GM13977 (cell line): ENCODE measurements at regions not wholly inside any gene's neighbourhood (a gene's known extent, or its start where the extent isn't known, plus 50 kb on each side); places are given as distances from the start of the nearest gene placed in this dataset.
"Not testable (repeated sequence)": the region's sequence is repeated elsewhere in the genome, so short reads cannot be mapped to it uniquely, and the experiment has no call there.

Experiments
- DNase-seq: peaks from one replicate; pipeline ENCODE4 v3.0.0; 2012; ENCODE audit warnings: low spot score
- in situ Hi-C: fragments of 300-500 bp; cut with MboI; formaldehyde crosslinking; loops from one replicate; pipeline ENCODE4 v1.12.0; 2022; ENCODE audit warnings: low sequenced_read_pairs, low pct_unique_long_range_greater_than_20kb, mixed read lengths, inconsistent platforms; ENCODE audit not compliant: unreplicated experiment
- TF ChIP-seq, protein P1 (sequence below): IDR thresholded peaks from 2 replicates; pipeline ENCODE4 v1.5.1; 2012; ENCODE audit warnings: mild to moderate bottlenecking, control low read depth; ENCODE audit not compliant: insufficient read depth; ENCODE audit errors: extremely low read depth, missing control alignments

DNA sequence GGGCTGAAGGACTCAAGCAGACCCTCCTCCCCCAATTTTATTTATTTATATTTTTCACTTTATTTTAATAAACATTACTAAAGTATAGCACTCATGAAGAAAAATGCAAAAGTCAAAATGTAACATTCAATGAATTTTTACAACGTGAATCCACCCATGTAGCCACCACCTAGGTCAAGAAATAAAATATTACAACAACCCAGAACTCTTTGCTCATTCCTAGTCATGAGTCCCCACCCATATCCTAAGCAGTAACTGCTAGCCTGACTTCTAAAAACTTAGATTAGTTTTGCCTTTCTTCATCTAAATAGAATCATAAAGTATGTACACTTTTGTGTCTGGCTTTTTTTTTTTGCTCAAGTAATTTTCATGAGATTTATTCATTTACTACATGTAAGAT is 86.9 kb upstream of the CRY1 start:
- DNase-seq = no peak
- in situ Hi-C loops = no loop called here
- TF ChIP-seq, protein P1, sequence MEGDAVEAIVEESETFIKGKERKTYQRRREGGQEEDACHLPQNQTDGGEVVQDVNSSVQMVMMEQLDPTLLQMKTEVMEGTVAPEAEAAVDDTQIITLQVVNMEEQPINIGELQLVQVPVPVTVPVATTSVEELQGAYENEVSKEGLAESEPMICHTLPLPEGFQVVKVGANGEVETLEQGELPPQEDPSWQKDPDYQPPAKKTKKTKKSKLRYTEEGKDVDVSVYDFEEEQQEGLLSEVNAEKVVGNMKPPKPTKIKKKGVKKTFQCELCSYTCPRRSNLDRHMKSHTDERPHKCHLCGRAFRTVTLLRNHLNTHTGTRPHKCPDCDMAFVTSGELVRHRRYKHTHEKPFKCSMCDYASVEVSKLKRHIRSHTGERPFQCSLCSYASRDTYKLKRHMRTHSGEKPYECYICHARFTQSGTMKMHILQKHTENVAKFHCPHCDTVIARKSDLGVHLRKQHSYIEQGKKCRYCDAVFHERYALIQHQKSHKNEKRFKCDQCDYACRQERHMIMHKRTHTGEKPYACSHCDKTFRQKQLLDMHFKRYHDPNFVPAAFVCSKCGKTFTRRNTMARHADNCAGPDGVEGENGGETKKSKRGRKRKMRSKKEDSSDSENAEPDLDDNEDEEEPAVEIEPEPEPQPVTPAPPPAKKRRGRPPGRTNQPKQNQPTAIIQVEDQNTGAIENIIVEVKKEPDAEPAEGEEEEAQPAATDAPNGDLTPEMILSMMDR = no peak

DNA sequence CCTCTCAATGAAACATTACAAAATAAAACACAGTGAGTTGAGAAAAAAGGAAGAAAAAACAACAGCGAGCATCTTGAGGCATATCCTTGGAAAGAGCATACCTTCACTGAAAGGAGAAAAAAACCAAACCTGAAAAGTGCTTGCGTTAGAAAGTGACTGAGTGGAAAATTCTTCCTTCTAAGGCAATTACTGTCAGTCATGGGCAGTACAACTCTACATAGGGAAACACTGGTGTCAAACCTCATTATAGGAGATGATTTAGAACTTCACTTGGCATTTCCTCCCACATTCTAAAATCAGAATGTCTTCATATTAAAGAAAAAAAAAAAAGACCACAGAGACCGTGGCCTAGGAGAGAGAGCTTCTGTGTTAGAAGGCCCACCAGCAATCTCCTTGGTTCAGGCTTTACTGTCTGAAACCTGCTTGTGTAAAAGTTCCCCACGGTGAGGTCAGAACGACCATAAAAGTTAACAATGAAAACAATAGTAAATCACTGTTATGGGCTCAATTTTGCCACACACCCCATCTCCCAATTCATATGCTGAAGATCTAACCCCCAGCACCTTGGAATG is 91.1 kb upstream of the CRY1 start:
- TF ChIP-seq, protein P1 = no peak
- no peak for DNase-seq
- in situ Hi-C loops = no loop called here

DNA sequence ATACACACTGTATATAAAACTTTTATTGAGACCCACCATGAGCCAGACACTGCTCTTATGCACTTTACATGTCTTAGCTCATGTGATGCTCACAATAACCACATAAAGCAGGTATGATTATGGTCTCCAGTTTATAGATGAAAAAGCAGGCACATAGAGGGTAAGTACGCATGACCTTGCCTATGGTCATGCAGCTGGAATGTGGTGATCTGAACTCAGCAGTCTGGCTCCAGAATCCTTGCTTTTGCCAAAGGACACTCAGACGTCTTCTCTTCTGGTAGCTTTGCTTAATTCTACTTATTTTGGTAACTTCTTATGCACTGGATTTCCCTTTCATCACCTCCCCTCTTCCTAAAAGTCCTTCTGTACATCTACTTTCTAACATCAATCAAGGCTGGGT is 103.3 kb upstream of the CRY1 start:
- TF ChIP-seq, protein P1 = no peak
- in situ Hi-C loops = no loop called here
- no peak for DNase-seq

DNA sequence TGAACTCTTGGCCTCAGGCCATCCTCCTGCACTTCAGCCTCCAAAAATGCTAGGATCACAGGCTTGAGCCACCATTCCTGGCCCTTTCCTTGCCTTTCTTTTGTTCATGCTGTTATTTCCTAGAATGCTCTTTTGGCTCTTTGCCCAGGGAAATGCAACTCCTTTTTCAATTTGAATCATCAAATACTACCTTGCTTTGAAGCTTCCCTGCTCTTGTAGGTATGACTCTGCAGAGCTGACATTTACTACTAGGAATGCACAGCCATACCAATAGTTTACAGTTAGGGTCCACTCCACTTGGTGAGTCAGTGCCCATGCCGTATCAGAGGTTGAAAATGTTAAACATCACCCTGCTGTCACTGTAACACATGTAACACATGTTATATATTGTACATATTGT is 107.0 kb upstream of the CRY1 start:
- in situ Hi-C loops = no loop called here
- TF ChIP-seq, protein P1 = no peak
- DNase-seq = no peak

DNA sequence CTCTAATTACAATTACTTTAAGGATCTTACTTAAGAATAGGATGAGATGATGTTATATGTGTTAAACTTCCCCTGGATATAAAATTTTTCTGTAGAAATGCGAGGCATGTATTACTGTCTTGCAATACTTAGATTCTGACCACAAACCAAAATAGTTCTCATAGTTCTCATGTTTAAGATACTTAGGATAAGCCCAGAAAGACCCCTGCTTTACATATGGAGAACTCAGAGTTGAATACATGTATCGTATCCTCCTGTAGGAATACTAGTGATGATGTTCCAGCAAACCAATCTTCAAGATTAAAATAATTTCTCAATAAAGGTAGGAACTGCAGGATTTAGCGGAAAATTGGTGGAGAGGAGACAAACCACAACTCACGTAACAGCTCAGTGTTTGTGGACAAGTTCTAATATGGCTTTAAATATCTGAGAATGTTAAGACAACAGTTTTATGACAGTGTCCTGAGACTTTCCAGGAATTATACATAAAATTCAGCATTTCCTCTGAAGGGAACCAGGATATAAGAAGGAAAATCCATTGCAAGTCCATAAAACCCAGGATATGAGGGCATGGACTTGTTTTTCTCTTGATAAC is 114.7 kb upstream of the CRY1 start:
- no peak for DNase-seq
- in situ Hi-C loops = no loop called here
- TF ChIP-seq, protein P1 = no peak

DNA sequence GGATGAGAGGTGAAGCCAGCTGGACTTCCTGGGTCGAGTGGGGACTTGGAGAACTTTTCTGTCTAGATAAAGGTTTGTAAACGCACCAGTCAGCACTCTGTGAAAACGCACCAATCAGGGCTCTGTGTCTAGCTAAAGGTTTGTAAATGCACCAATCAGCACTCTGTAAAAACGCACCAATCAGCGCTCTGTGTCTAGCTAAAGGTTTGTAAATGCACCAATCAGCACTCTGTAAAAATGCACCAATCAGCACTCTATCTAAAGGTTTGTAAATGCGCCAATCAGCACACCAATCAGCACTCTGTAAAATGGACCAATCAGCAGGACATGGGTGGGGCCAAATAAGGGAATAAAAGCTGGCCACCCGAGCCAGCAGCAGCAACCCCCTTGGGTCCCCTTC is 116.4 kb upstream of the CRY1 start:
- in situ Hi-C loops, DNase-seq: not testable (repeated sequence)

DNA sequence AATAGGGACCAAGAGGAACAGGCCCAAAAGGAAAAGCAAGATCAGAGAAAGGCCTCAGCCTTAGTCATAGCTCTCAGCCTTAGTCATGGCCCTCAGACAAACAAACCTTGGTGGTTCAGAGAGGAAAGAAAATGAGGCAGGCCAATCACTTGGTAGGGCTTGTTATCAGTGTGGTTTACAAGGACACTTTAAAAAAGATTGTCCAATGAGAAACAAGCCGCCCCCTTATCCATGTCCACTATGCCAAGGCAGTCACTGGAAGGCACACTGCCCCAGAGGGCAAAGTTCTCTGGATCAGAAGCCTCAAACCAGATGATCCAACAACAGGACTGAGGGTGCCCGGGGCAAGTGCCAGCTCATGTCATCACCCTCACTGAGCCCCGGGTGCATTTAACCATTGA is 121.0 kb upstream of the CRY1 start:
- DNase-seq, in situ Hi-C loops: not testable (repeated sequence)

DNA sequence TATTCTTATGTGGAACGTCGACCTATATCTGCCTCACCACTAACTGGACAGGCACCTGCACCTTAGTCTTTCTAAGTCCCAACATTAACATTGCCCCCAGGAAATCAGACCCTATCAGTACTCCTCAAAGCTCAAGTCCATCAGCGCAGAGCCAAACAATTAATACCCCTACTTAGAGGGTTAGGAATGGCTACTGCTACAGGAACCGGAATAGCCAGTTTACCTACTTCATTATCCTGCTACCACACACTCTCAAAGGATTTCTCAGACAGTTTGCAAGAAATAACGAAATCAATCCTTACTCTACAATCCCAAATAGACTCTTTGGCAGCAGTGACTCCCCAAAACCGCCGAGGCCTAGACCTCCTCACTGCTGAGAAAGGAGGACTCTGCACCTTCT is 123.1 kb upstream of the CRY1 start:
- DNase-seq, in situ Hi-C loops: not testable (repeated sequence)
